ENCODE measurements at regions not wholly inside any gene's neighbourhood (a gene's known extent, or its start where the extent isn't known, plus 50 kb on each side); places are given as distances from the start of the nearest gene placed in this dataset.
"Not testable (repeated sequence)": the region's sequence is repeated elsewhere in the genome, so short reads cannot be mapped to it uniquely, and the experiment has no call there.

GRCh38 chrY:19644889-19645638 is 99.5 kb downstream of the KDM5D start:
- DNase-seq, result no peak

- no peak for DNase-seq
Measured at GRCh38 chrY:19637651-19638347, 106.7 kb downstream of the KDM5D start.

- no peak for DNase-seq
Measured at GRCh38 chrY:19628926-19629325, 115.6 kb downstream of the KDM5D start.

GRCh38 chrY:19622392-19622791 is 122.1 kb downstream of the KDM5D start:
- DNase-seq, result no peak

GRCh38 chrY:19621756-19622155 is 122.8 kb downstream of the KDM5D start:
- DNase-seq, result no peak

- no peak for DNase-seq
Measured at GRCh38 chrY:19601113-19601512, 143.4 kb downstream of the KDM5D start.

GRCh38 chrY:19600711-19601110 is 143.8 kb downstream of the KDM5D start:
- no peak for DNase-seq

- DNase-seq, result no peak
Measured at GRCh38 chrY:19590235-19590634, 154.3 kb downstream of the KDM5D start.

GRCh38 chrY:19589664-19590063 is 154.9 kb downstream of the KDM5D start:
- DNase-seq, result no peak

GRCh38 chrY:19587311-19587710 is 157.2 kb downstream of the KDM5D start:
- DNase-seq, result no peak

GRCh38 chrY:19580990-19581389 is 163.5 kb downstream of the KDM5D start:
- not testable (repeated sequence) for DNase-seq

GRCh38 chrY:19578281-19578874 is 166.1 kb downstream of the KDM5D start:
- no peak for DNase-seq

- DNase-seq, result no peak
Measured at GRCh38 chrY:19577250-19577649, 167.3 kb downstream of the KDM5D start.

- no peak for DNase-seq
Measured at GRCh38 chrY:19574939-19575338, 169.6 kb downstream of the KDM5D start.

GRCh38 chrY:19573646-19574045 is 170.9 kb downstream of the KDM5D start:
- no peak for DNase-seq

GRCh38 chrY:19570999-19571398 is 173.5 kb downstream of the KDM5D start:
- no peak for DNase-seq

GRCh38 chrY:19567943-19568342 is 176.6 kb downstream of the KDM5D start:
- DNase-seq, result peak in 4 of 56 donors; percentile 0 to 3 (median 1)

- DNase-seq, result peak in 33 of 56 donors; percentile 7 to 91 (median 75)
Measured at GRCh38 chrY:19567051-19567921, 177.2 kb downstream of the KDM5D start.

- DNase-seq, result no peak
Measured at GRCh38 chrY:19559161-19559560, 185.4 kb downstream of the KDM5D start.

- no peak for DNase-seq
Measured at GRCh38 chrY:19549671-19550466, 194.7 kb downstream of the KDM5D start.

Measured in amygdala (tissue), 56 donors.